IMR-90 (cell line): ENCODE measurements at regions not wholly inside any gene's neighbourhood (a gene's known extent, or its start where the extent isn't known, plus 50 kb on each side); places are given as distances from the start of the nearest gene placed in this dataset.

ENCODE experiments used
- ATAC-seq: fragments of 200-7000 bp; cut with Tn5 transposase; 2 replicates; pipeline ENCODE4 v1.9.1; 2020; ENCODE audit warnings: low read depth, mild to moderate bottlenecking, moderate library complexity
- BruUV-seq: library from RNA; stranded (reverse); fragments of 400-500 nt; replicated peaks from 2 replicates; lab custom pipeline; 2021; lab: Mats Ljungman, UMichigan
- CTCF ChIA-PET: fragments of 300-600 bp; formaldehyde crosslinking; extraction: SDS; loops from one replicate; lab custom pipeline; 2021; ENCODE audit warnings: antibody characterized with exemption; lab: Yijun Ruan, JAX
- POLR2A ChIA-PET: fragments of 300-600 bp; sonication (Branson Sonifier 250); formaldehyde crosslinking; loops from one replicate; lab custom pipeline; 2022; ENCODE audit warnings: antibody characterized with exemption; ENCODE audit not compliant: unreplicated experiment; lab: Charles Lee
- DNase-seq: peaks from one replicate; pipeline ENCODE4 v3.0.0; 2013
- H2AFZ ChIP-seq: replicated peaks from 2 replicates; pipeline ENCODE3; 2013; ENCODE audit warnings: low read length, mild to moderate bottlenecking; ENCODE audit not compliant: poor library complexity
- H2AK5ac ChIP-seq: 2 replicates; pipeline ENCODE4 v1.6.1; 2013; ENCODE audit warnings: low read depth, low read length, inconsistent platforms
- H2AK9ac ChIP-seq: replicated peaks from 2 replicates; pipeline ENCODE3; 2013; ENCODE audit warnings: mild to moderate bottlenecking, low read depth, low read length, moderate library complexity; ENCODE audit not compliant: poor library complexity
- H2BK120ac ChIP-seq: 2 replicates; pipeline ENCODE4 v1.6.1; 2013; ENCODE audit warnings: low read depth, low read length, inconsistent platforms
- H2BK15ac ChIP-seq: 3 replicates; pipeline ENCODE4 v1.6.1; 2013; ENCODE audit warnings: low read depth, low read length, inconsistent platforms
- H2BK20ac ChIP-seq: 2 replicates; pipeline ENCODE4 v1.6.1; 2013; ENCODE audit warnings: low read depth, mild to moderate bottlenecking, inconsistent platforms, low read length, moderate library complexity
- H2BK5ac ChIP-seq: 2 replicates; pipeline ENCODE4 v1.6.1; 2013; ENCODE audit warnings: mild to moderate bottlenecking, low read depth, low read length, inconsistent platforms; ENCODE audit not compliant: poor library complexity, severe bottlenecking
- H3K14ac ChIP-seq: replicated peaks from 2 replicates; pipeline ENCODE4 v1.6.1; 2013; ENCODE audit warnings: low read depth, low read length, inconsistent platforms
- H3K18ac ChIP-seq: 2 replicates; pipeline ENCODE4 v1.6.1; 2013; ENCODE audit warnings: low read depth, low read length, control low read depth
- H3K23ac ChIP-seq: 2 replicates; pipeline ENCODE4 v1.6.1; 2013; ENCODE audit warnings: low read depth, low read length, inconsistent platforms
- H3K27ac ChIP-seq: 2 replicates; pipeline ENCODE4 v1.5.1; 2013; ENCODE audit warnings: mild to moderate bottlenecking, control low read depth, low read length; ENCODE audit not compliant: insufficient read depth
- H3K27me3 ChIP-seq: 2 replicates; pipeline ENCODE4 v1.6.1; 2013; ENCODE audit warnings: low read length; ENCODE audit not compliant: control insufficient read depth, insufficient read depth
- H3K36me3 ChIP-seq: 2 replicates; pipeline ENCODE4 v1.6.1; 2013; ENCODE audit warnings: low read length, mixed read lengths; ENCODE audit not compliant: control insufficient read depth, insufficient read depth
- H3K4ac ChIP-seq: 2 replicates; pipeline ENCODE4 v1.6.1; 2013; ENCODE audit warnings: low read depth, low read length, inconsistent platforms
- H3K4me1 ChIP-seq: 2 replicates; pipeline ENCODE4 v1.6.1; 2013; ENCODE audit warnings: low read length, mixed read lengths; ENCODE audit not compliant: control insufficient read depth, insufficient read depth
- H3K4me2 ChIP-seq: 2 replicates; pipeline ENCODE4 v1.6.1; 2013; ENCODE audit warnings: low read depth, mild to moderate bottlenecking, control low read depth, low read length, moderate library complexity
- H3K4me3 ChIP-seq: 2 replicates; pipeline ENCODE4 v1.5.1; 2013; ENCODE audit warnings: low read depth, mild to moderate bottlenecking, control low read depth, low read length, moderate library complexity; ENCODE audit not compliant: insufficient read depth
- H3K56ac ChIP-seq: 2 replicates; pipeline ENCODE4 v1.6.1; 2013; ENCODE audit warnings: low read length, inconsistent platforms; ENCODE audit not compliant: insufficient read depth; ENCODE audit errors: extremely low read depth
- H3K79me1 ChIP-seq, 2 experiments: 2 replicates each; pipeline ENCODE4 v1.6.1; 2013; ENCODE audit warnings: low read length in 2 of 2, inconsistent platforms in 1 of 2, low read depth in 1 of 2
- H3K9ac ChIP-seq: 2 replicates; pipeline ENCODE4 v1.6.1; 2013; ENCODE audit warnings: low read depth, low read length, control low read depth
- H3K9me1 ChIP-seq: 2 replicates; pipeline ENCODE4 v1.6.1; 2013; ENCODE audit warnings: low read length, inconsistent platforms; ENCODE audit not compliant: insufficient read depth
- H3K9me3 ChIP-seq: 2 replicates; pipeline ENCODE4 v1.6.1; 2013; ENCODE audit warnings: low read length; ENCODE audit not compliant: control insufficient read depth, insufficient read depth
- H4K20me1 ChIP-seq: 2 replicates; pipeline ENCODE4 v1.6.1; 2013; ENCODE audit warnings: low read length, inconsistent platforms; ENCODE audit not compliant: insufficient read depth
- H4K5ac ChIP-seq: 2 replicates; pipeline ENCODE4 v1.6.1; 2013; ENCODE audit warnings: mild to moderate bottlenecking, low read depth, low read length, control low read depth
- H4K8ac ChIP-seq, 2 experiments: 2 replicates each; pipeline ENCODE4 v1.6.1; 2013; ENCODE audit warnings: low read depth in 2 of 2, low read length in 2 of 2, control low read depth in 1 of 2, inconsistent platforms in 1 of 2
- H4K91ac ChIP-seq: 2 replicates; pipeline ENCODE4 v1.6.1; 2013; ENCODE audit warnings: low read depth, low read length, inconsistent platforms; ENCODE audit not compliant: insufficient read depth
- BHLHE40 ChIP-seq: fragments of 150-350 bp; IDR thresholded peaks from 2 replicates; pipeline ENCODE4 v1.6.1; 2016; ENCODE audit warnings: mild to moderate bottlenecking, low read depth, low read length
- CEBPB ChIP-seq: IDR thresholded peaks from 2 replicates; pipeline ENCODE4 v1.6.1; 2012; ENCODE audit warnings: low read depth, low read length, improper control_type of control experiment
- CHD1 ChIP-seq: IDR thresholded peaks from 2 replicates; pipeline ENCODE4 v1.6.1; 2012; ENCODE audit warnings: low read depth, low read length, improper control_type of control experiment
- CTCF ChIP-seq: conservative IDR thresholded peaks from 2 replicates; pipeline ENCODE4 v1.5.1; 2012; ENCODE audit warnings: mild to moderate bottlenecking, low read depth, low read length, improper control_type of control experiment
- ELK1 ChIP-seq: fragments of 150-350 bp; IDR thresholded peaks from 2 replicates; pipeline ENCODE4 v1.6.1; 2016; ENCODE audit warnings: low read depth, mild to moderate bottlenecking, low read length, moderate library complexity, borderline replicate concordance
- FOS ChIP-seq: fragments of 150-350 bp; IDR thresholded peaks from 2 replicates; pipeline ENCODE4 v1.6.1; 2016; ENCODE audit warnings: low read depth, low read length
- MAFK ChIP-seq: IDR thresholded peaks from 2 replicates; pipeline ENCODE4 v1.6.1; 2012; ENCODE audit warnings: low read depth, low read length, improper control_type of control experiment
- MAZ ChIP-seq: IDR thresholded peaks from 2 replicates; pipeline ENCODE4 v1.6.1; 2012; ENCODE audit warnings: low read depth, mild to moderate bottlenecking, low read length, improper control_type of control experiment, moderate library complexity, borderline replicate concordance
- MXI1 ChIP-seq: IDR thresholded peaks from 2 replicates; pipeline ENCODE4 v1.6.1; 2012; ENCODE audit warnings: low read depth, mild to moderate bottlenecking, low read length, moderate library complexity, borderline replicate concordance
- NFE2L2 ChIP-seq: fragments of 150-350 bp; IDR thresholded peaks from 2 replicates; pipeline ENCODE4 v1.6.1; 2016; ENCODE audit warnings: low read depth, mild to moderate bottlenecking, low read length
- POLR2A ChIP-seq: IDR thresholded peaks from 2 replicates; pipeline ENCODE4 v1.6.1; 2012; ENCODE audit warnings: mild to moderate bottlenecking, low read depth, low read length
- RAD21 ChIP-seq: IDR thresholded peaks from 2 replicates; pipeline ENCODE4 v1.6.1; 2012; ENCODE audit warnings: low read length, improper control_type of control experiment
- RCOR1 ChIP-seq: IDR thresholded peaks from 2 replicates; pipeline ENCODE4 v1.6.1; 2012; ENCODE audit warnings: mild to moderate bottlenecking, low read length, improper control_type of control experiment; ENCODE audit not compliant: insufficient replicate concordance
- RFX5 ChIP-seq: IDR thresholded peaks from 2 replicates; pipeline ENCODE4 v1.8.0; 2012; ENCODE audit warnings: low read depth, mild to moderate bottlenecking, low read length, moderate library complexity
- SMC3 ChIP-seq: fragments of 150-350 bp; IDR thresholded peaks from 2 replicates; pipeline ENCODE4 v1.6.1; 2016; ENCODE audit warnings: low read depth, mild to moderate bottlenecking, antibody characterized with exemption, low read length, moderate library complexity
- USF2 ChIP-seq: fragments of 150-350 bp; IDR thresholded peaks from 2 replicates; pipeline ENCODE4 v1.6.1; 2017; ENCODE audit warnings: mild to moderate bottlenecking, antibody characterized with exemption, low read length, low read depth
- WGBS, 2 experiments: methylation state at CpG; one replicate each; pipeline versions ENCODE4 v1.1.5 to v1.1.7; 2013; ENCODE audit warnings: missing lambda C conversion rate in 2 of 2; ENCODE audit not compliant: insufficient read length in 1 of 2; ENCODE audit errors: extremely low coverage in 2 of 2; 5-methylcytosine and 5-hydroxymethylcytosine counted together
- dilution Hi-C: fragments of 300-500 bp; cut with HindIII; formaldehyde crosslinking; loops from one replicate; pipeline ENCODE4 v1.14.3; 2018; ENCODE audit warnings: low sequenced_read_pairs; ENCODE audit not compliant: unreplicated experiment
- in situ Hi-C: fragments of 300-500 bp; cut with MboI; formaldehyde crosslinking; loops from 3 replicates; pipeline ENCODE4 v1.14.3; 2019; ENCODE audit warnings: low sequenced_read_pairs, inconsistent platforms, mixed read lengths
- intact Hi-C: fragments of 100-400 bp; cut with micrococcal nuclease; formaldehyde crosslinking; loops from 2 replicates; pipeline ENCODE4 v1.10.0; 2022

GRCh38 chrX:26851981-26852380 lies 611.2 kb downstream of the PPP4R3C start:
- no peak overlapping the region for H2AK5ac ChIP-seq
- BruUV-seq: no TSS peak
- no peaks in the 10 kb centered on the region for H3K79me1 ChIP-seq
- H3K14ac ChIP-seq: no peak overlapping the region
- no peak overlapping the region for H3K4ac ChIP-seq
- POLR2A ChIA-PET: no interaction called here
- no peaks in the 10 kb centered on the region for H3K9me1 ChIP-seq
- CTCF ChIA-PET: interaction anchor here (1.2 kb wide), 1 partner anchor 18 kb away, joined by 3 read pairs; no protein-coding TSS in a partner anchor
- no peaks in the 10 kb centered on the region for H3K4me1 ChIP-seq
- H2BK20ac ChIP-seq: no peak overlapping the region
- no peak overlapping the region for H3K18ac ChIP-seq
- H2BK120ac ChIP-seq: no peak overlapping the region
- H3K27ac ChIP-seq: no peak overlapping the region
- H3K4me2 ChIP-seq: no peak overlapping the region
- no peaks in the 10 kb centered on the region for H3K9me3 ChIP-seq
- H4K20me1 ChIP-seq: no peaks in the 10 kb centered on the region
- H4K5ac ChIP-seq: no peak overlapping the region
- in situ Hi-C loops (no loop called here), intact Hi-C loops (no loop called here), dilution Hi-C loops (no loop called here)
- H2BK15ac ChIP-seq: no peak overlapping the region
- no peak overlapping the region for H4K8ac ChIP-seq
- no peak overlapping the region for H4K91ac ChIP-seq
- H3K27me3 ChIP-seq: no peaks in the 10 kb centered on the region
- H2AFZ ChIP-seq: no peak overlapping the region
- no peak overlapping the region for H3K4me3 ChIP-seq
- no CpG with 5 or more reads among the region's 1 CpG for WGBS, 2 experiments
- no peak overlapping the region for H2BK5ac ChIP-seq
- no peak overlapping the region for H2AK9ac ChIP-seq
- ATAC-seq: no peak
- TF ChIP-seq MXI1 (no peak), RAD21 (no peak), MAZ (no peak), POLR2A (no peak), ELK1 (no peak), CEBPB (no peak), CHD1 (no peak), RFX5 (no peak), SMC3 (no peak), MAFK (no peak), CTCF (no peak), USF2 (no peak), FOS (no peak), RCOR1 (no peak), BHLHE40 (no peak), NFE2L2 (no peak)
- no peaks in the 10 kb centered on the region for H3K36me3 ChIP-seq
- H3K23ac ChIP-seq: no peak overlapping the region
- no peak overlapping the region for H3K9ac ChIP-seq
- no peak overlapping the region for H3K56ac ChIP-seq
- no peak for DNase-seq
